ENCODE measurements at regions not wholly inside any gene's neighbourhood (a gene's known extent, or its start where the extent isn't known, plus 50 kb on each side); places are given as distances from the start of the nearest gene placed in this dataset.

GRCh38 chr4:186481998-186482790, 73.2 kb downstream of the MTNR1A start:
- H3K9me3 Mint-ChIP-seq (ENCODE audit: unreplicated experiment) = no peaks in the 10 kb centered on the region
- DNase-seq = no peak
- H3K4me1 ChIP-seq = no peaks in the 10 kb centered on the region
- no peaks in the 10 kb centered on the region for H3K36me3 ChIP-seq (ENCODE audit: control insufficient read depth, insufficient read depth, low read length)
- ChIA-PET CTCF (no interaction called here), POLR2A (no interaction called here)
- no peaks in the 10 kb centered on the region for H3K9me3 ChIP-seq
- H3K4me3 ChIP-seq (ENCODE audit: low read depth, low read length) = no peak overlapping the region
- H3K36me3 Mint-ChIP-seq (ENCODE audit: insufficient read depth, unreplicated experiment) = no peaks in the 10 kb centered on the region
- no peak for TF ChIP-seq CTCF (IDR thresholded peaks at IDR 0.05; ENCODE audit: insufficient read depth in 1 of 2, low read depth in 1 of 2, low read length in 1 of 2, severe bottlenecking in 1 of 2, unreplicated experiment in 1 of 2)
- H3K27me3 Mint-ChIP-seq (ENCODE audit: insufficient read depth, unreplicated experiment) = peaks cover 3% of the 10 kb centered on the region
- H3K4me1 Mint-ChIP-seq (ENCODE audit: low read depth, unreplicated experiment) = no peaks in the 10 kb centered on the region
- no peaks in the 10 kb centered on the region for H3K27me3 ChIP-seq (replicated peaks; ENCODE audit: control insufficient read depth, insufficient read depth, low read length)
- H3K4me3 Mint-ChIP-seq (ENCODE audit: unreplicated experiment) = no peak overlapping the region
- intact Hi-C loops (cut with micrococcal nuclease; ENCODE audit: unreplicated experiment) = no loop called here
- no TSS peak for BruUV-seq (replicated peaks)
- H3K27ac Mint-ChIP-seq (ENCODE audit: unreplicated experiment) = no peak overlapping the region

DNA sequence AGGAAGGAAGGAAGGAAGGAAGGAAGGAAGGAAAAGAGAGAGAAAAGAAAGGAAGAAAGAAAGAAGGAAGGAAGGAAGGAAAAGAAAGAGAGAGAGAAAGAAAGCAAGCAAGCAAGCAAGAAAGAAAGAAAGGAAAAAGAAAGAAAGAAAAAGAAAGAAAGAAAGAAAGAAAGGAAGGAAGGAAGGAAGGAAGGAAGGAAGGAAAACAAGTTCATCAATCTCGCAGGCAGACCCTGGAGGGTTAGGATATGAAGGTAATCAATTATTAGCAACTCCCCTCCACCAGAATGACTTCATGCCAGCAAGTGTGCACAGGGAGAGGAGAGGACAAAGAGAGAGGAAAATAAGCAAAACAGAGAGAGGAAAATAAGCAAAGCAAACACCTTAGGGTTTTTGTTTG, 80.2 kb downstream of the MTNR1A start:
- Histone ChIP-seq H3K9me3 (no peaks in the 10 kb centered on the region), H3K4me1 (no peaks in the 10 kb centered on the region), H3K36me3 (ENCODE audit: control insufficient read depth, insufficient read depth, low read length) (no peaks in the 10 kb centered on the region), H3K27me3 (replicated peaks; ENCODE audit: control insufficient read depth, insufficient read depth, low read length) (no peaks in the 10 kb centered on the region), H3K4me3 (ENCODE audit: low read depth, low read length) (no peak overlapping the region)
- no peak for DNase-seq
- ChIA-PET POLR2A (no interaction called here), CTCF (no interaction called here)
- no peak for TF ChIP-seq CTCF (IDR thresholded peaks at IDR 0.05; ENCODE audit: insufficient read depth in 1 of 2, low read depth in 1 of 2, low read length in 1 of 2, severe bottlenecking in 1 of 2, unreplicated experiment in 1 of 2)
- intact Hi-C loops (cut with micrococcal nuclease; ENCODE audit: unreplicated experiment) = loop anchor here (10.0 kb wide), 1 partner anchor 250 kb away; the partner anchor contains the start of gene FAT1
- H3K27ac Mint-ChIP-seq (ENCODE audit: unreplicated experiment) = no peak overlapping the region
- H3K36me3 Mint-ChIP-seq (ENCODE audit: insufficient read depth, unreplicated experiment) = no peaks in the 10 kb centered on the region
- H3K4me1 Mint-ChIP-seq (ENCODE audit: low read depth, unreplicated experiment) = no peaks in the 10 kb centered on the region
- peaks cover 4% of the 10 kb centered on the region for H3K27me3 Mint-ChIP-seq (ENCODE audit: insufficient read depth, unreplicated experiment)
- no TSS peak for BruUV-seq (replicated peaks)
- H3K4me3 Mint-ChIP-seq (ENCODE audit: unreplicated experiment) = no peak overlapping the region
- no peaks in the 10 kb centered on the region for H3K9me3 Mint-ChIP-seq (ENCODE audit: unreplicated experiment)

DNA sequence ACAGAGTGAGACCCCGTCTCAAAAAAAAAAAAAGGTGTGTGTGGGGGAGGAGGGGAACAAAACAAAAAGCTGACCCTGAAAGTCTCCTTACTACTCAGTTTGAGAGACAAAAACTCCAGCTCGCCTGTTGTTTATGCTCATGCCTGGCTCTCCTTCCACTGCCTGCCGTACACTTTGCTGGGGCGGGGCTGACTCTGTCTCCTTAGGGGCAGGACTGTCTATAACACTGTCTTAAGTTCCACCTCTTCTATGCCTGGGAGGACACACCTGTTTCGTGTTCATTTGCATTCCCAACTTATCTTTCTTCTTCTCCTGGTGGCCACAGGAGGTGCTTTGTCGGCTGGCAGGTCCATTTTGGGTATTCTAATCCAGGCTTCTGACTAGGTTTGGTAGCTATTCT, 81.4 kb downstream of the MTNR1A start:
- ChIA-PET CTCF (no interaction called here), POLR2A (no interaction called here)

More for the DNA sequence above, 81.4 kb downstream of the MTNR1A start:
- H3K9me3 Mint-ChIP-seq (ENCODE audit: unreplicated experiment) = no peaks in the 10 kb centered on the region
- no TSS peak for BruUV-seq (replicated peaks)
- no peaks in the 10 kb centered on the region for H3K36me3 ChIP-seq (ENCODE audit: control insufficient read depth, insufficient read depth, low read length)
- no peaks in the 10 kb centered on the region for H3K4me1 ChIP-seq
- intact Hi-C loops (cut with micrococcal nuclease; ENCODE audit: unreplicated experiment) = loop anchor here (1.0 to 10.0 kb wide), 3 partner anchors 81 to 251 kb away; partner anchors contain the start of genes FAT1 and MTNR1A
- H3K27ac Mint-ChIP-seq (ENCODE audit: unreplicated experiment) = no peak overlapping the region
- H3K4me1 Mint-ChIP-seq (ENCODE audit: low read depth, unreplicated experiment) = no peaks in the 10 kb centered on the region
- no peak overlapping the region for H3K4me3 ChIP-seq (ENCODE audit: low read depth, low read length)
- H3K9me3 ChIP-seq = no peaks in the 10 kb centered on the region
- H3K36me3 Mint-ChIP-seq (ENCODE audit: insufficient read depth, unreplicated experiment) = no peaks in the 10 kb centered on the region
- no peak overlapping the region for H3K4me3 Mint-ChIP-seq (ENCODE audit: unreplicated experiment)
- no peak for TF ChIP-seq CTCF (IDR thresholded peaks at IDR 0.05; ENCODE audit: insufficient read depth in 1 of 2, low read depth in 1 of 2, low read length in 1 of 2, severe bottlenecking in 1 of 2, unreplicated experiment in 1 of 2)
- no peaks in the 10 kb centered on the region for H3K27me3 ChIP-seq (replicated peaks; ENCODE audit: control insufficient read depth, insufficient read depth, low read length)
- H3K27me3 Mint-ChIP-seq (ENCODE audit: insufficient read depth, unreplicated experiment) = peaks cover 11% of the 10 kb centered on the region
- no peak for DNase-seq

Measured in Caco-2 (cell line).